ENCODE measurements at regions not wholly inside any gene's neighbourhood (a gene's known extent, or its start where the extent isn't known, plus 50 kb on each side); places are given as distances from the start of the nearest gene placed in this dataset.
A peak's percentile ranks its signal among the peaks of the same experiment; 100 is the strongest.

DNA sequence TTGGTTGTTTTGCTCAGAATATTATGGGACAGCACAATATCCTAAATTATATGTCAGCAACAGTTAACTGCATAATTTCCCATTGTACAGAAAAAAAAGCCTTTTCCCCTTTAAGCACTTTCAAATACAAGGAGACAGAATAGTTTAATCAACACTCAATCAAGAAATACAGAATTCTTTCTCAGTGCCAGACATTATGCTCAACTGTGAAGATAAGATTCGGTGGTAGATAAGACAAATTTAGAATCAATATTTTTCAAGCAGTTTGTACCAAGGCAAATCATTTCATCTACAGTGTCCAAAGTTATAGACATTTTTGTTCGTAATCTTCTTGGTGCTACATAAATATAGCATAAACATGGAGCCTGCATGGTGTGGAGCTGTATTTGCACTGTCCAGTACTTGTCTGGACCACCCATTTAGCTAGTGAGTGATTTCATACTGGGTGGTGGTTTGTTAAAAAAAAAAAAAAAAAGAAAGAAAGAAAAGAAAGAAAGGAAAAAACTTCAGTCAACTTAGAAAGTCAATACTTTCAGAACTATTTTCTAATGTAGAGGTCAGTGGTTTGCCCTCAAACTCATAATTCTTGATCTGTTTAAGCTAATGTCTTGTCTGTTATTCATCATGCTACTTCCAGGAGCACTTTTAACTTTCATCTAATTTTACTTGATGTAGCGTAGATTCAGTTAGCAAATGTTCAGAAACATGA lies 522.9 kb downstream of the FAT4 start:
- H3K9me3 ChIP-seq (ENCODE audit: insufficient read depth, low read depth, low read length), result no peaks in the 10 kb centered on the region
- no peaks in the 10 kb centered on the region for H3K4me1 ChIP-seq (ENCODE audit: insufficient read depth, low read length)
- Mint-ChIP-seq H3K36me3 (ENCODE audit: low read depth, unreplicated experiment) (no peaks in the 10 kb centered on the region), H3K27ac (ENCODE audit: unreplicated experiment) (no peak overlapping the region), H3K27me3 (ENCODE audit: low read depth, unreplicated experiment) (no peaks in the 10 kb centered on the region), H3K9me3 (ENCODE audit: unreplicated experiment) (no peaks in the 10 kb centered on the region), H3K4me1 (ENCODE audit: low read depth, unreplicated experiment) (no peaks in the 10 kb centered on the region), H3K4me3 (ENCODE audit: unreplicated experiment) (no peak overlapping the region)
- no peak overlapping the region for H2AFZ ChIP-seq (ENCODE audit: low read depth, low read length)
- TF ChIP-seq, protein P1, sequence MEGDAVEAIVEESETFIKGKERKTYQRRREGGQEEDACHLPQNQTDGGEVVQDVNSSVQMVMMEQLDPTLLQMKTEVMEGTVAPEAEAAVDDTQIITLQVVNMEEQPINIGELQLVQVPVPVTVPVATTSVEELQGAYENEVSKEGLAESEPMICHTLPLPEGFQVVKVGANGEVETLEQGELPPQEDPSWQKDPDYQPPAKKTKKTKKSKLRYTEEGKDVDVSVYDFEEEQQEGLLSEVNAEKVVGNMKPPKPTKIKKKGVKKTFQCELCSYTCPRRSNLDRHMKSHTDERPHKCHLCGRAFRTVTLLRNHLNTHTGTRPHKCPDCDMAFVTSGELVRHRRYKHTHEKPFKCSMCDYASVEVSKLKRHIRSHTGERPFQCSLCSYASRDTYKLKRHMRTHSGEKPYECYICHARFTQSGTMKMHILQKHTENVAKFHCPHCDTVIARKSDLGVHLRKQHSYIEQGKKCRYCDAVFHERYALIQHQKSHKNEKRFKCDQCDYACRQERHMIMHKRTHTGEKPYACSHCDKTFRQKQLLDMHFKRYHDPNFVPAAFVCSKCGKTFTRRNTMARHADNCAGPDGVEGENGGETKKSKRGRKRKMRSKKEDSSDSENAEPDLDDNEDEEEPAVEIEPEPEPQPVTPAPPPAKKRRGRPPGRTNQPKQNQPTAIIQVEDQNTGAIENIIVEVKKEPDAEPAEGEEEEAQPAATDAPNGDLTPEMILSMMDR (IDR thresholded peaks at IDR 0.05; ENCODE audit: insufficient read depth, low read depth, low read length), result no peak
- TF ChIP-seq EZH2 (IDR thresholded peaks at IDR 0.05; ENCODE audit: insufficient read depth, low read length), result no peak
- H3K4me2 ChIP-seq (ENCODE audit: low read length), result no peak overlapping the region
- no peak overlapping the region for H3K9ac ChIP-seq (ENCODE audit: low read length)
- DNase-seq (ENCODE audit: low read depth), result peak; percentile 41
- no peak overlapping the region for H3K27ac ChIP-seq (ENCODE audit: low read depth, low read length)
- no peak for FAIRE-seq
- no peaks in the 10 kb centered on the region for H4K20me1 ChIP-seq (ENCODE audit: insufficient read depth, low read length)
- H3K36me3 ChIP-seq (ENCODE audit: insufficient read depth, low read length), result no peaks in the 10 kb centered on the region
- no peaks in the 10 kb centered on the region for H3K27me3 ChIP-seq (ENCODE audit: insufficient read depth, low read length)
- no peaks in the 10 kb centered on the region for H3K79me2 ChIP-seq (ENCODE audit: insufficient read depth, low read length)
- H3K4me3 ChIP-seq (ENCODE audit: insufficient read depth, low read depth, low read length), result no peak overlapping the region

DNA sequence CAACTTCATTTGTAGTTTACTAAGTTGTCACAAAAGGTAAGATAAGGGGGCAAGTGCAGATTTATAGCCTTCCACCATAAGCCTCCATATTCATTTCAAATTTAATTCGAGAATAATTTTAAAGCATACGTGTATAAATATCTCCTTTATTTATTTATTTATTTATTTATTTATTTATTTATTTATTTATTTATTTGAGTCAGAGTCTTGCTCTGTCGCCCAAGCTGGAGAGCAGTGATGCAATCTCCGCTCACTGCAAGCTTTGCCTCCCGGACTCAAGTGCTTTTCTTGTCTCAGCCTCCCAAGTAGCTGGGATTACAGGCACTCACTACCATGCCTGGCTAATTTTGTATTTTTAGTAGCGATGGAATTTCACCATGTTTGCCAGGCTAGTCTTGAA lies 523.4 kb downstream of the FAT4 start:
- Histone ChIP-seq H3K27ac (ENCODE audit: low read depth, low read length) (no peak overlapping the region), H4K20me1 (ENCODE audit: insufficient read depth, low read length) (no peaks in the 10 kb centered on the region), H3K4me3 (ENCODE audit: insufficient read depth, low read depth, low read length) (no peak overlapping the region), H3K36me3 (ENCODE audit: insufficient read depth, low read length) (no peaks in the 10 kb centered on the region), H3K79me2 (ENCODE audit: insufficient read depth, low read length) (no peaks in the 10 kb centered on the region), H3K9ac (ENCODE audit: low read length) (no peak overlapping the region), H3K9me3 (ENCODE audit: insufficient read depth, low read depth, low read length) (no peaks in the 10 kb centered on the region), H3K27me3 (ENCODE audit: insufficient read depth, low read length) (no peaks in the 10 kb centered on the region), H2AFZ (ENCODE audit: low read depth, low read length) (no peak overlapping the region), H3K4me2 (ENCODE audit: low read length) (no peak overlapping the region), H3K4me1 (ENCODE audit: insufficient read depth, low read length) (no peaks in the 10 kb centered on the region)
- no peak overlapping the region for H3K27ac Mint-ChIP-seq (ENCODE audit: unreplicated experiment)
- DNase-seq (ENCODE audit: low read depth) (no peak), FAIRE-seq (no peak)
- H3K27me3 Mint-ChIP-seq (ENCODE audit: low read depth, unreplicated experiment), result no peaks in the 10 kb centered on the region
- no peak overlapping the region for H3K4me3 Mint-ChIP-seq (ENCODE audit: unreplicated experiment)
- no peaks in the 10 kb centered on the region for H3K4me1 Mint-ChIP-seq (ENCODE audit: low read depth, unreplicated experiment)
- TF ChIP-seq, protein P1 (IDR thresholded peaks at IDR 0.05; ENCODE audit: insufficient read depth, low read depth, low read length), result no peak
- no peak for TF ChIP-seq EZH2 (IDR thresholded peaks at IDR 0.05; ENCODE audit: insufficient read depth, low read length)
- H3K36me3 Mint-ChIP-seq (ENCODE audit: low read depth, unreplicated experiment), result no peaks in the 10 kb centered on the region
- no peaks in the 10 kb centered on the region for H3K9me3 Mint-ChIP-seq (ENCODE audit: unreplicated experiment)

DNA sequence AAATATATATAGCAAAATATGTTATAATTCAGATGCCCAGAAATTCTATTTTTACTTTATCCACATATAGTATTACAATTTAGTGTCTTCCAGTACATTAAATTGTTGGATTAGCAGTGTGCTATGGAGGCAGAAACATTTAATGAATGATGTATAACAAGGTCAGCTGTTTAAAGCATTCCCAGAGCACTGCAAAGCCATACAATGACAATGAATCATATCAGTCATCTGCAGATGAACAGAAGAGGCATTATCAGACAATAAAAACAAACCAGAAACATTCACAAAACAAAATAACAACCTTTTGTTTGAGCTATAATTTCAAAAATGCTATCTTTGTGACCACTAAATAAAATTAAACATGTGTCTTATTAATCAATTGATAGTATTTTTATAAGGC lies 524.2 kb downstream of the FAT4 start:
- H2AFZ ChIP-seq (ENCODE audit: low read depth, low read length), result no peak overlapping the region
- no peak overlapping the region for H3K4me3 Mint-ChIP-seq (ENCODE audit: unreplicated experiment)
- FAIRE-seq (no peak), DNase-seq (ENCODE audit: low read depth) (no peak)
- TF ChIP-seq, protein P1 (IDR thresholded peaks at IDR 0.05; ENCODE audit: insufficient read depth, low read depth, low read length), result no peak
- TF ChIP-seq EZH2 (IDR thresholded peaks at IDR 0.05; ENCODE audit: insufficient read depth, low read length), result no peak
- no peaks in the 10 kb centered on the region for H3K36me3 Mint-ChIP-seq (ENCODE audit: low read depth, unreplicated experiment)
- H4K20me1 ChIP-seq (ENCODE audit: insufficient read depth, low read length), result no peaks in the 10 kb centered on the region
- no peak overlapping the region for H3K27ac ChIP-seq (ENCODE audit: low read depth, low read length)
- H3K27me3 ChIP-seq (ENCODE audit: insufficient read depth, low read length), result no peaks in the 10 kb centered on the region
- H3K9me3 Mint-ChIP-seq (ENCODE audit: unreplicated experiment), result no peaks in the 10 kb centered on the region
- no peak overlapping the region for H3K4me2 ChIP-seq (ENCODE audit: low read length)
- no peak overlapping the region for H3K9ac ChIP-seq (ENCODE audit: low read length)
- H3K36me3 ChIP-seq (ENCODE audit: insufficient read depth, low read length), result no peaks in the 10 kb centered on the region
- H3K4me1 ChIP-seq (ENCODE audit: insufficient read depth, low read length), result no peaks in the 10 kb centered on the region
- H3K4me3 ChIP-seq (ENCODE audit: insufficient read depth, low read depth, low read length), result no peak overlapping the region
- no peaks in the 10 kb centered on the region for H3K4me1 Mint-ChIP-seq (ENCODE audit: low read depth, unreplicated experiment)
- no peaks in the 10 kb centered on the region for H3K9me3 ChIP-seq (ENCODE audit: insufficient read depth, low read depth, low read length)
- H3K79me2 ChIP-seq (ENCODE audit: insufficient read depth, low read length), result no peaks in the 10 kb centered on the region
- H3K27me3 Mint-ChIP-seq (ENCODE audit: low read depth, unreplicated experiment), result no peaks in the 10 kb centered on the region
- H3K27ac Mint-ChIP-seq (ENCODE audit: unreplicated experiment), result no peak overlapping the region
